Mesenchymal stem cell (in vitro differentiated cells and primary cell): ENCODE measurements at regions not wholly inside any gene's neighbourhood (a gene's known extent, or its start where the extent isn't known, plus 50 kb on each side); places are given as distances from the start of the nearest gene placed in this dataset.

Source experiments
- DNase-seq: peaks from one replicate; pipeline ENCODE4 v3.0.0-alpha.2; 2013
- H2AFZ ChIP-seq: one replicate; pipeline ENCODE4 v1.6.1; 2013; ENCODE audit warnings: low read depth, mild to moderate bottlenecking, control low read depth, inconsistent platforms, low read length, moderate library complexity
- H2AK5ac ChIP-seq: 2 replicates; pipeline ENCODE4 v1.6.1; 2013; ENCODE audit warnings: low read length, moderate library complexity, mild to moderate bottlenecking, inconsistent platforms; ENCODE audit not compliant: severe bottlenecking
- H2BK120ac ChIP-seq: one replicate; pipeline ENCODE4 v1.6.1; 2013; ENCODE audit warnings: low read depth, mild to moderate bottlenecking, inconsistent platforms, low read length, moderate library complexity
- H2BK12ac ChIP-seq, 2 experiments: one replicate each; pipeline ENCODE4 v1.6.1; 2013; ENCODE audit warnings: inconsistent platforms in 2 of 2, low read length in 2 of 2, mild to moderate bottlenecking in 2 of 2, moderate library complexity in 2 of 2, control low read depth in 1 of 2
- H2BK15ac ChIP-seq: one replicate; pipeline ENCODE4 v1.6.1; 2013; ENCODE audit warnings: mild to moderate bottlenecking, low read depth, inconsistent platforms; ENCODE audit not compliant: poor library complexity, severe bottlenecking
- H2BK5ac ChIP-seq: 2 replicates; pipeline ENCODE4 v1.6.1; 2013; ENCODE audit warnings: low read depth, mild to moderate bottlenecking, low read length, control low read depth, inconsistent platforms; ENCODE audit not compliant: poor library complexity, severe bottlenecking
- H3K14ac ChIP-seq, 2 experiments: one replicate each; pipeline ENCODE4 v1.6.1; 2013; ENCODE audit warnings: inconsistent platforms in 2 of 2, low read length in 2 of 2, control low read depth in 1 of 2, mild to moderate bottlenecking in 1 of 2, moderate library complexity in 1 of 2
- H3K18ac ChIP-seq, 2 experiments: one replicate each; pipeline ENCODE4 v1.6.1; 2013; ENCODE audit warnings: inconsistent platforms in 2 of 2, low read length in 2 of 2, control low read depth in 1 of 2, low read depth in 1 of 2, mild to moderate bottlenecking in 1 of 2
- H3K23ac ChIP-seq, 2 experiments: one replicate each; pipeline ENCODE4 v1.6.1; 2013; ENCODE audit warnings: inconsistent platforms in 2 of 2, low read length in 2 of 2, mild to moderate bottlenecking in 2 of 2, moderate library complexity in 2 of 2, control low read depth in 1 of 2
- H3K27ac ChIP-seq: 2 replicates; pipeline ENCODE4 v1.5.1; 2013; ENCODE audit warnings: mild to moderate bottlenecking, moderate library complexity, low read length, control low read depth, inconsistent platforms; ENCODE audit not compliant: poor library complexity, severe bottlenecking
- H3K27me3 ChIP-seq, 2 experiments: 2 replicates each; pipeline versions ENCODE4 v1.6.1 to v1.7.0; 2013; ENCODE audit warnings: low read length in 2 of 2, mild to moderate bottlenecking in 2 of 2, moderate library complexity in 2 of 2, control low read depth in 1 of 2, inconsistent platforms in 1 of 2; ENCODE audit not compliant: control insufficient read depth in 1 of 2, insufficient read depth in 1 of 2
- H3K36me3 ChIP-seq, 2 experiments: 2 replicates each; pipeline versions ENCODE4 v1.6.1 to v1.7.0; 2013; ENCODE audit warnings: low read length in 2 of 2, control low read depth in 1 of 2, inconsistent platforms in 1 of 2, low read depth in 1 of 2, mild to moderate bottlenecking in 1 of 2; ENCODE audit not compliant: insufficient read depth in 2 of 2, control insufficient read depth in 1 of 2
- H3K4ac ChIP-seq, 2 experiments: one replicate each; pipeline ENCODE4 v1.6.1; 2013; ENCODE audit warnings: inconsistent platforms in 2 of 2, low read length in 2 of 2, mild to moderate bottlenecking in 2 of 2, moderate library complexity in 2 of 2, control low read depth in 1 of 2, low read depth in 1 of 2
- H3K4me1 ChIP-seq: 2 replicates; pipeline ENCODE4 v1.6.1; 2013; ENCODE audit warnings: low read depth, low read length, control low read depth; ENCODE audit not compliant: control insufficient read depth, insufficient read depth
- H3K4me2 ChIP-seq: 2 replicates; pipeline ENCODE4 v1.6.1; 2013; ENCODE audit warnings: low read length, mild to moderate bottlenecking, inconsistent platforms; ENCODE audit not compliant: poor library complexity, severe bottlenecking
- H3K4me3 ChIP-seq, 2 experiments: 2 replicates each; pipeline versions ENCODE4 v1.5.1 to v1.7.0; 2013; ENCODE audit warnings: low read length in 2 of 2, mild to moderate bottlenecking in 2 of 2, control low read depth in 1 of 2, low read depth in 1 of 2; ENCODE audit not compliant: insufficient read depth in 1 of 2
- H3K79me1 ChIP-seq: replicated peaks from 2 replicates; pipeline ENCODE4 v1.6.1; 2013; ENCODE audit warnings: mild to moderate bottlenecking, control low read depth, low read length, inconsistent platforms; ENCODE audit not compliant: poor library complexity, severe bottlenecking
- H3K9ac ChIP-seq: 2 replicates; pipeline ENCODE4 v1.7.0; 2013; ENCODE audit warnings: mild to moderate bottlenecking, low read length, moderate library complexity
- H3K9me3 ChIP-seq: 2 replicates; pipeline ENCODE4 v1.7.0; 2013; ENCODE audit warnings: mild to moderate bottlenecking, low read length; ENCODE audit not compliant: control insufficient read depth
- H4K8ac ChIP-seq: one replicate; pipeline ENCODE4 v1.6.1; 2013; ENCODE audit warnings: inconsistent platforms, mild to moderate bottlenecking, low read length, moderate library complexity
- H4K91ac ChIP-seq: one replicate; pipeline ENCODE4 v1.6.1; 2013; ENCODE audit warnings: mild to moderate bottlenecking, low read length, inconsistent platforms
- WGBS: methylation state at CpG from one replicate; pipeline ENCODE4 v1.1.7; 2013; ENCODE audit warnings: mixed read lengths; 5-methylcytosine and 5-hydroxymethylcytosine counted together

GRCh38 chr4:165743422-165743821 lies 129.6 kb upstream of the TLL1 start:
- WGBS, result 94% methylated on average over 3 of the region's 3 CpGs
- H3K9me3 ChIP-seq, result no peaks in the 10 kb centered on the region
- H3K4ac ChIP-seq, result no peak overlapping the region
- no peak overlapping the region for H3K27ac ChIP-seq
- DNase-seq, result no peak
- H3K36me3 ChIP-seq, result no peaks in the 10 kb centered on the region
- H4K8ac ChIP-seq, result no peak overlapping the region
- H2AK5ac ChIP-seq, result no peak overlapping the region
- H3K9ac ChIP-seq, result no peak overlapping the region
- no peak overlapping the region for H2AFZ ChIP-seq
- H2BK5ac ChIP-seq, result no peak overlapping the region
- no peak overlapping the region for H3K14ac ChIP-seq
- H3K4me2 ChIP-seq, result no peak overlapping the region
- no peak overlapping the region for H3K23ac ChIP-seq
- no peak overlapping the region for H3K18ac ChIP-seq
- no peak overlapping the region for H3K4me3 ChIP-seq
- H3K79me1 ChIP-seq, result no peaks in the 10 kb centered on the region
- no peaks in the 10 kb centered on the region for H3K4me1 ChIP-seq
- H2BK12ac ChIP-seq, result no peak overlapping the region
- no peak overlapping the region for H2BK15ac ChIP-seq
- no peaks in the 10 kb centered on the region for H3K27me3 ChIP-seq
- H2BK120ac ChIP-seq, result no peak overlapping the region
- H4K91ac ChIP-seq, result no peak overlapping the region

- Histone ChIP-seq H3K36me3 (no peaks in the 10 kb centered on the region), H3K4me2 (no peak overlapping the region)
Observed at GRCh38 chr4:165744370-165744769, 128.7 kb upstream of the TLL1 start.

GRCh38 chr4:165748321-165748720 lies 124.7 kb upstream of the TLL1 start:
- H2AK5ac ChIP-seq, result no peak overlapping the region
- no peaks in the 10 kb centered on the region for H3K27me3 ChIP-seq
- no peak overlapping the region for H4K8ac ChIP-seq
- no peak overlapping the region for H3K4me2 ChIP-seq
- no peak overlapping the region for H3K4ac ChIP-seq
- DNase-seq, result no peak
- no peak overlapping the region for H2AFZ ChIP-seq
- 9% methylated on average over 1 of the region's 1 CpG for WGBS
- no peak overlapping the region for H3K9ac ChIP-seq
- no peak overlapping the region for H2BK5ac ChIP-seq
- H3K9me3 ChIP-seq, result no peaks in the 10 kb centered on the region
- H2BK120ac ChIP-seq, result no peak overlapping the region
- no peak overlapping the region for H3K14ac ChIP-seq
- no peaks in the 10 kb centered on the region for H3K36me3 ChIP-seq
- H3K79me1 ChIP-seq, result no peaks in the 10 kb centered on the region
- no peak overlapping the region for H3K18ac ChIP-seq
- H3K4me3 ChIP-seq, result no peak overlapping the region
- H4K91ac ChIP-seq, result no peak overlapping the region
- no peak overlapping the region for H2BK15ac ChIP-seq
- H3K4me1 ChIP-seq, result no peaks in the 10 kb centered on the region
- H3K27ac ChIP-seq, result no peak overlapping the region
- H3K23ac ChIP-seq, result no peak overlapping the region
- H2BK12ac ChIP-seq, result no peak overlapping the region

More at GRCh38 chr4:165744370-165744769, 128.7 kb upstream of the TLL1 start:
- Histone ChIP-seq H3K9me3 (no peaks in the 10 kb centered on the region), H3K9ac (no peak overlapping the region), H2AK5ac (no peak overlapping the region), H3K27me3 (no peaks in the 10 kb centered on the region), H3K27ac (no peak overlapping the region), H2BK15ac (no peak overlapping the region), H2BK5ac (no peak overlapping the region), H3K4me1 (no peaks in the 10 kb centered on the region), H2AFZ (no peak overlapping the region), H2BK120ac (no peak overlapping the region), H3K79me1 (no peaks in the 10 kb centered on the region), H3K4ac (no peak overlapping the region), H3K23ac (no peak overlapping the region), H4K91ac (no peak overlapping the region), H2BK12ac (no peak overlapping the region), H3K14ac (no peak overlapping the region), H3K4me3 (no peak overlapping the region), H4K8ac (no peak overlapping the region), H3K18ac (no peak overlapping the region)
- no CpG with 5 or more reads among the region's 1 CpG for WGBS
- no peak for DNase-seq

GRCh38 chr4:165751882-165752281 lies 121.2 kb upstream of the TLL1 start:
- Histone ChIP-seq H3K9me3 (no peaks in the 10 kb centered on the region), H3K27me3 (no peaks in the 10 kb centered on the region), H3K79me1 (no peaks in the 10 kb centered on the region), H3K18ac (no peak overlapping the region), H3K14ac (no peak overlapping the region), H3K4me2 (no peak overlapping the region), H2BK5ac (no peak overlapping the region), H2BK12ac (no peak overlapping the region), H3K9ac (no peak overlapping the region), H3K4ac (no peak overlapping the region), H3K27ac (no peak overlapping the region), H2BK120ac (no peak overlapping the region), H3K4me3 (no peak overlapping the region), H4K8ac (no peak overlapping the region), H2BK15ac (no peak overlapping the region), H2AFZ (no peak overlapping the region), H2AK5ac (no peak overlapping the region), H3K23ac (no peak overlapping the region), H4K91ac (no peak overlapping the region), H3K36me3 (no peaks in the 10 kb centered on the region), H3K4me1 (no peaks in the 10 kb centered on the region)
- no peak for DNase-seq
- 80% methylated on average over 4 of the region's 4 CpGs for WGBS
